Heart left ventricle (tissue), 13 donors: ENCODE measurements at regions not wholly inside any gene's neighbourhood (a gene's known extent, or its start where the extent isn't known, plus 50 kb on each side); places are given as distances from the start of the nearest gene placed in this dataset.

Experiments used
- POLR2A ChIP-seq, 2 donors: fragments of 450-650 bp; IDR thresholded peaks; one replicate each; pipeline ENCODE4 v1.6.1; 2017; ENCODE audit warnings: antibody characterized with exemption in 2 of 2, mild to moderate bottlenecking in 2 of 2, moderate library complexity in 2 of 2
- TF ChIP-seq, protein P1 (sequence below), 12 donors: fragments of 200-600 bp; sonication (generic) in 4 of 12; IDR thresholded peaks; one replicate each; pipeline versions ENCODE4 v1.5.0 to v1.8.0; 2018 to 2022; ENCODE audit warnings: antibody characterized with exemption in 12 of 12, mild to moderate bottlenecking in 5 of 12
- donor health status: ischemic (EF 13 %, LVEDD 7.1; RV severe dilation, severe dysfunction).
- donor health status: DM: no; HTN: yes; CAD: no.
- donor health status: DM: no; HTN: no; CAD: no.
- donor health status: ischemic (EF 25% LVEDD 6.9; RV normal size, moderate dysfunction).
- donor health status: ischemic (EF 25% LVEDD 5.7; RV mildly dilated, moderate dysfunction).
- donor health status: ischemic (EF 35%, LVEDD 5.7; RV mildly dilated, moderate dysfunction).
- donor health status: nonischemic (EF 11% LVEDD 7.7; RV severe dilation, severe dysfunction).
- donor health status: DM: yes; HTN: yes; CAD: no.
- donor health status: PGD.
- donor health status: ischemic (EF 29% LVEDD 5.4; RV normal size, mild dysfunction).
- donor health status: nonischemic (EF 23%, LVEDD 6.1; RV moderate dilation, normal function).

DNA sequence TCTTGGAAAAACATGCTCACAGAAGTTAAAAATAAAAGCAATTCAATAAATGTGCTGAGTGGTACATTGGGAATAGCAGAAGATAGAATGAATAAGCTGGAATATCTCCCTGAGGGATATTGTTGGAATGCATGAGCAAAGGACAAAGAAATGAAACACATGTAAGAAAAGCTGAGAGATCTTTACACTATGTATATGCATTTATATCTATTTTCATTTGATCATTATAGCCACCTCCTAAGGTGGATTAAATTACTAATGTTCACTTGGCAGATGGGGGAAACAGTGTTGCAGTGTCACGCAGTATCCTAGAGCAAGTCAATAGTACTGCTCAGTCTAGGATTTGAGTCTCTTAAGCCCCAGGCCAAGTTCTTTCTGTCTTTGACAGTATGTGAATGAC is 542.0 kb upstream of the MARCKS start:
- TF ChIP-seq, protein P1, sequence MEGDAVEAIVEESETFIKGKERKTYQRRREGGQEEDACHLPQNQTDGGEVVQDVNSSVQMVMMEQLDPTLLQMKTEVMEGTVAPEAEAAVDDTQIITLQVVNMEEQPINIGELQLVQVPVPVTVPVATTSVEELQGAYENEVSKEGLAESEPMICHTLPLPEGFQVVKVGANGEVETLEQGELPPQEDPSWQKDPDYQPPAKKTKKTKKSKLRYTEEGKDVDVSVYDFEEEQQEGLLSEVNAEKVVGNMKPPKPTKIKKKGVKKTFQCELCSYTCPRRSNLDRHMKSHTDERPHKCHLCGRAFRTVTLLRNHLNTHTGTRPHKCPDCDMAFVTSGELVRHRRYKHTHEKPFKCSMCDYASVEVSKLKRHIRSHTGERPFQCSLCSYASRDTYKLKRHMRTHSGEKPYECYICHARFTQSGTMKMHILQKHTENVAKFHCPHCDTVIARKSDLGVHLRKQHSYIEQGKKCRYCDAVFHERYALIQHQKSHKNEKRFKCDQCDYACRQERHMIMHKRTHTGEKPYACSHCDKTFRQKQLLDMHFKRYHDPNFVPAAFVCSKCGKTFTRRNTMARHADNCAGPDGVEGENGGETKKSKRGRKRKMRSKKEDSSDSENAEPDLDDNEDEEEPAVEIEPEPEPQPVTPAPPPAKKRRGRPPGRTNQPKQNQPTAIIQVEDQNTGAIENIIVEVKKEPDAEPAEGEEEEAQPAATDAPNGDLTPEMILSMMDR (IDR thresholded peaks at IDR 0.05): no peak
- TF ChIP-seq POLR2A (IDR thresholded peaks at IDR 0.05): no peak
